ENCODE measurements at regions not wholly inside any gene's neighbourhood (a gene's known extent, or its start where the extent isn't known, plus 50 kb on each side); places are given as distances from the start of the nearest gene placed in this dataset.

GRCh38 chr13:44626176-44626575 lies 50.0 kb upstream of the TSC22D1 start:
- TF ChIP-seq EZH2 (IDR thresholded peaks at IDR 0.05; ENCODE audit: borderline replicate concordance, low read depth, low read length, severe bottlenecking), result no peak
- no peak for TF ChIP-seq POLR2A (IDR thresholded peaks at IDR 0.05; ENCODE audit: low read depth, low read length)
- TF ChIP-seq POLR2AphosphoS5 (IDR thresholded peaks at IDR 0.05; ENCODE audit: insufficient read depth, low read depth, low read length), result no peak
- no peak for TF ChIP-seq CTCF (IDR thresholded peaks at IDR 0.05; ENCODE audit: extremely low read depth in 1 of 2, insufficient read depth in 1 of 2, low read depth in 1 of 2, low read length in 2 of 2)
- TF ChIP-seq MAX (IDR thresholded peaks at IDR 0.05; ENCODE audit: insufficient read depth, insufficient read length), result no peak
